NCI-H510A (cell line): ENCODE measurements at regions not wholly inside any gene's neighbourhood (a gene's known extent, or its start where the extent isn't known, plus 50 kb on each side); places are given as distances from the start of the nearest gene placed in this dataset.

Experiments
- DNase-seq: peaks from one replicate; lab custom pipeline; 2025; lab: John Stamatoyannopoulos, UW

DNA sequence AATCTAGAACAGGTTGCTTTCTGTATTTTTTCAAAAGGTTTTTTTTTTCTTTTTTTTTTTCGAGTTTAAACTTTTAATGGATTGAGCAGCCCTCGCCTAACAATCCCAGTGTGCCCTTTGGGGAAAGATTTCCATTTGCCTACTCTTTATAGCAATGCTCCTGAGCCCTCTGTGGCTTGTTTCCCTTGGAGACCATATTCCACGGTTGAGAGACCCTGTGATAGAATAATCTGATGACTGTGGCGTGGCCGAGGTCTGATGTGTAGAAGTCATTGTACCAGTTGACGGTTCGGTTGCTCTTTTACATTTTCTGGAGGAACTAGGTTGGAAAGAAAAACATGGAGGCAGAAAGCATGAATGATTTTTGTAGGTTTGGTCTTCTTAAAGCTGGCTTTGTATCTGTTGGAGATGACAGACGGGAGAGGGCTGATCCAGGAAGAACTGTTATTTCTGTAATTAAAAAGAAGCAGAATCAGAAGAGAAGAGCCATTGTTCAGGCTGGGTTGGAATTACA is 305.7 kb upstream of the NRIP1 start:
- no peak for DNase-seq

- no peak for DNase-seq
These were observed 309.1 kb upstream of the NRIP1 start for GRCh38 chr21:15373941-15374340.

GRCh38 chr21:15379776-15380175 is 315.0 kb upstream of the NRIP1 start:
- no peak for DNase-seq

- no peak for DNase-seq
These were observed 318.8 kb upstream of the NRIP1 start for GRCh38 chr21:15383588-15383987.

DNA sequence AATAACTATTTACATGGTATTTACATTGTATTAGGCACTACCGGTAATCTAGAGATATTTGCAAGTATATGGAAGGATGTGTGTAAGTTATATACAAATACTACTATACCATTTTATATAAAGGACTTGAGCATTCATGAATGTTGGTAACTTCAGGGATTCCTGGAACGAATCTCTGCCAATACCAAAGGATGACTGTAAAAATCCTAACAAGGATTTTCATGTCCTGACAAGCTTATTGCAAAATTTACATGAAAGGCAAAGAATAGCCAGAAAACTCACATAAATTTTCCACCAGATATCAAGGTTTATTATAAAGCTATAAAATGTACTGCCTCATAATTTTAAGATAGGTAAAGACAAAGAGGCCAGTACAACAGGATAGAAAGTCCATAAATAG is 325.2 kb upstream of the NRIP1 start:
- DNase-seq, result no peak

GRCh38 chr21:15397258-15397657 is 332.5 kb upstream of the NRIP1 start:
- peak; percentile 2 for DNase-seq

GRCh38 chr21:15400905-15401304 is 328.9 kb upstream of the USP25 start:
- no peak for DNase-seq

DNA sequence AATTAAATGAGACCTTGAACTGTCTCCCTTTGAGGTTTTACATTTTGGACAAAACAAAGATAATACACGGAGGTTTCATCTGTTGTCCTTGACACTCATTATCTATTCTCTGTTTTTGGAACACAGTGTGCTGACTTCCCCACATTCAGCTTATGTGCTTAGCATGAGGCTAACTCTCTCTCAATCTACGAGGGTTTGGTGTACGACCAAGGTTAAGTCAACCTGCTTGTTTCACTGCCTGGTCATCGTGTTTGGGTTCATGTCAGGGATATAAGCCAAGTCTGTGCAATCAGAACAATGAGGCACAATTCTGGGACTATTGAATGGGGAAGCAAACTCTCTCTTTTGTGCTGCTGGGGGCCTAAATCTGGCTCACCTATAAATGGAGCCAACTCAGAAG is 328.5 kb upstream of the USP25 start:
- DNase-seq, result no peak

DNA sequence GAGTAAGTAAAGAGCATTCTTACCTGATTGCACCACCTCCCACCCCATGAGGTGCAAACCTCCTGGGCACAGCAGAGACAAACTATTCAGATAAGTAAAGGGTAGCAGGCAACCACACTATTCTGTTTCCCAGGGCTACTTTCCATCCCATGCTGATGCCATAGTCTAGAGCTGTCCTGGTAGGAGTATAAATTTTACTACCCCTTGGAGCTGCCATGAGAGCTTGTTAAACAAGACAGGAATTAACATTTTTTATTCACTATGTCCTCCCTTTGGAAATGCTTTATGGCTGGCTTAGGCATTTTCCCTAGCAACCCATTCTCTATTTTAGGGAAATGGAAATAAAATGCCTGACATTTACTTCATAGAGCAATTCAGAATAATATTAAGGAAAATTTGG is 324.6 kb upstream of the USP25 start:
- no peak for DNase-seq

DNA sequence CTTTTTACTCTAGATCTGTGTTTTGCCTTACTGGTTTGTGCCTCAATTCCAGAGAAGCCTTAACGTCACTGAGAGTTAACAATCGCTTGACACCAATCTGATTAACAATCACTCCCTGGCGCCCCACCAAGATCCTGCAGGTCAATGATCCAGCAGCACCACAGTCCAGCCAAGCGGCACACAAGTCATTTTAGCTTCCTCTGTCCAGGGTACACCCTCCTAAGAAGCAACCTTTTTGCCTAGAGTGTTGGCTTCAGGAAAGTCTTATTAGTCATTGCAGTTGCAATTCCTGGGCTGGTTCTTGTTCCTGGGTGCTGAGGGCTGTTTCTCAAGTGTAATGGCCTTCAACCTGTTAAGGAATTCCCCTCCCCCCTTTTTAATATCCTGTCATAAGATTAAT is 323.0 kb upstream of the USP25 start:
- no peak for DNase-seq

- no peak for DNase-seq
These were observed 322.2 kb upstream of the USP25 start for GRCh38 chr21:15407585-15407984.

DNA sequence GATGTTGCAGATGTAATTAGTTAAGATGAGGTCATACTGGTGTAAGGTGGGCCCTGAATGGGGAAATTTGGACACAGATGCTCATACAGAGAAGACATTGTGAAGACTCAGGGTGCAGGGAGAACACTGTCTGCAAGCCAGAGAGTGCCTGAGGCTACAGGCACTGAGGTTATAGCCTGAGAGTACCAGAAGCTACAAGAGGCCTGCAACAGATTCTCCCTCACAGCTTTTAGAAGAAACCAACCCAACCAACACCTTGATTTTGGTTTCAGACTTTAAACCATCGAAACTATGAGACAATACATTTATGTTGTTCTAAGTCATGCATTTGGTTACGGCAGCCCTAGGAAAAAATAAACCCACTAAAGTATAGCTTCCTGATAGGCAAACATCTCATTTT is 321.7 kb upstream of the USP25 start:
- no peak for DNase-seq

DNA sequence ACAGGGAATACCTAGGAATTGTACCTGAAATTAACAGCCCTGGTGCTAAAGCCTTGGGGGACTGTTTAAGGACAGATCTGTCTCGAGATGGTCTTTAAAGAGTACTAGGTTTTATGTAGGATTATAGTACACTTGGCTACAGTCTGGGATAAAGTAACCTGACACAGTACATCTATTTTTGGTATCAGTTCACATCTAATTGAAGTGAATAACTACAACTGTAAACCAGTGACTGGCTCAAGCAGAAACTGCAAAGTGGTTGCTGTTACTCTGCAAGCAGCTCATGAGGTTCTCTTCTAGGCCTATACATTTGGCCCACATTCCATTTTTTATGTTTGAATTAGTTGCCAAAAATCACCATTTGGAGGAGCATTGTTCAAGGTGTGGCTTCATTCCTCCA is 320.8 kb upstream of the USP25 start:
- DNase-seq, result no peak

GRCh38 chr21:15410853-15411252 is 318.9 kb upstream of the USP25 start:
- DNase-seq, result no peak

- DNase-seq, result no peak
These were observed 315.7 kb upstream of the USP25 start for GRCh38 chr21:15414057-15414456.

GRCh38 chr21:15415541-15416261 is 314.1 kb upstream of the USP25 start:
- DNase-seq, result no peak

- DNase-seq, result no peak
These were observed 308.3 kb upstream of the USP25 start for GRCh38 chr21:15421441-15421881.

GRCh38 chr21:15421947-15422346 is 307.8 kb upstream of the USP25 start:
- no peak for DNase-seq

DNA sequence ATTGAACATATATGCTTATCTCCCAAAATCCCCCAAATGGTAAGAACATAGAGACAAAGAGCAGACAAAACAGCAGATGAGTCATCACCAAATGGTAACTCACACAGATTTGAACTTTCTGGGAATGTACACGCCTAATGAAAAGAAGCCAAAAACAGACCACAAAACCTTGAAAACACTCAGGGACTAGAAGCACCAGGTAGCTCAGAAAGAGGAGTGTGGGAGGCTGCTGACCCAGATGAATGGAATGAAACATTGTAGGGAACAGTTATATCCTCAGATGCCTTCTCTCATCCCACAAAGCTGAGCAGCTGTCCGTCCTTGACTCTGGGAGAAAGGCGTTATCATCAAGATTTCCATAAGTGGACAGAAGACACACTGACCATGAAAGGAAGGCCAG is 307.0 kb upstream of the USP25 start:
- no peak for DNase-seq

DNA sequence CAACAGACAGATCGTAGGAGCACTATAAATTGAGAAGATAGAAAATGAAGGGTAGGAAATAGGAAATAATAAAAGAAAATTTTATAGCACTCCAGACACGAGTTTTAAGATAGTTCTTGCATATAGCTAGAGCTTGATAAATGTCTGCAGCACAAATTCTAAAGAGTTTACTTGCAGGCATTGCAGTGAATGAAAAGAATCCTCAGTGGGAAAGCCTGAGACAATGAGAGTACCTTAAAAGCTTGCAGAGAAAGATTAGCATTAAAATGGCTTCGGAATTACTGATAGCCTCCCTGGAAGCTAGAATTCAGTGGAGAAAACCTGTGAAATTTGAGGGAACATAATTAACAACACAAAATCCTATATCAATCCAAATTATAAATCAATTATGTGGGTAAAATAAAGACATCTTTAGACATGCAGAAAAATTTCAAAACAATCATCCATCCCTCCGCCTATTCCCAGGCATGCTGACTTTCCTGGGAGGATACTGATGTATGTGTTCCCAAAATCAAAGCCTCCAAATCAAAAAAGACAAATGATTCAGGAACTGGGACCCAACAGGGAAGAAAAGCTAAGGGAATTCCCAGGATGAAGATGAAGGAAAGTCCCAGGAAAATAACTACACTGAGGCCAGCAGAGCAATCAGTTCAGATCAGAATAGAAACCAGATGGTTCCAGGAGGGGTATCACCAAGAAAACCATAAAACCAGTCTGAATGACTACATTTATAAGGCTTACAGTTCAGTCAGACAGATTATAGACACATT is 305.9 kb upstream of the USP25 start:
- DNase-seq, result no peak

DNA sequence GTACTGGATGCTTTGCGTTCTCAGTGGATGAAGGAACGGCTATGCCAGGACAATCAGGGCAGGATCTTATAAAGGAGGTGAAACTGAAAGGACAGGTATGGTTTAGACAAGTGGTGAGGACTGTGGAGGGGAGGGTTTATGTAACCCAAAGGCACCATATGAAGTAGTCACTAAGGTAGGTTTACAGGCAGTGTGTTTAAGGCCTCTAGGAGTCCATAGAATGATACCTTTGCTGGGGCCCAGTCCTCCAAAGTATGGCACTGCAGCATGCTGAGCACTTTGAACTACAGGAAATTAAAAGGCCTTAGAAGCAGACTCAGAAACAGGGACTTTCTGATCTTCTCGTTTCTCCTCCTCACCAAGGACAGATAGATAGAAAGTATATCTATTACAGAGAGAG is 304.7 kb upstream of the USP25 start:
- DNase-seq, result no peak

DNA sequence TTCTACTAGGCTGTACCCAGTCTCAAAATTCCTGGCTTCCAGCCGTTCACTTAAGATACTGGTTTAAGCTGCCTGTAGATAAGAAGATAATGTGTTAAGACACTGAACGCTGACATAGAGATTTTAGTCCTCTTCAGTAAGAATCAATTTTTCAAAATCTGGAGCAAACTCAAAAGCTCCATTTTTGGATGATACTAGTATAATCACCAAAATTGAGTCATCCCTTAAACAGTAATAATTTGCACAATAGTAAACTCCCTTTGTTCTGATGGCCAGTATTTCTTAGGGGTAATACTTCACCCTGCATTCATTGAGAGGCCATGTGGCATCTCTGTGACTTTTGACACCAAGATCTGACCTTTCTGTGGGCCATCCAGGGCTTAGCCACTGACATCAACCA is 299.8 kb upstream of the USP25 start:
- no peak for DNase-seq

- DNase-seq, result no peak
These were observed 299.2 kb upstream of the USP25 start for GRCh38 chr21:15430577-15430976.
